Hepatocyte (in vitro differentiated cells): ENCODE measurements at regions not wholly inside any gene's neighbourhood (a gene's known extent, or its start where the extent isn't known, plus 50 kb on each side); places are given as distances from the start of the nearest gene placed in this dataset.
A peak's percentile ranks its signal among the peaks of the same experiment; 100 is the strongest.

Source experiments
- DNase-seq: peaks from one replicate; pipeline ENCODE4 v3.0.0-alpha.2; 2016; ENCODE audit warnings: low spot score
- H2AFZ ChIP-seq: fragments of 200-600 bp; sonication (generic); 2 replicates; pipeline ENCODE4 v1.6.0; 2016; ENCODE audit warnings: antibody characterized with exemption, mild to moderate bottlenecking
- H3K27ac ChIP-seq: fragments of 200-600 bp; sonication (generic); 2 replicates; pipeline ENCODE4 v1.5.1; 2016; ENCODE audit warnings: mild to moderate bottlenecking
- H3K27me3 ChIP-seq: fragments of 200-600 bp; sonication (generic); 2 replicates; pipeline ENCODE4 v1.6.1; 2016
- H3K36me3 ChIP-seq: fragments of 200-600 bp; sonication (generic); replicated peaks from 2 replicates; pipeline ENCODE4 v1.5.1; 2016; ENCODE audit warnings: low read depth; ENCODE audit not compliant: insufficient read depth
- H3K4me1 ChIP-seq: fragments of 200-600 bp; sonication (generic); 2 replicates; pipeline ENCODE4 v1.5.1; 2016; ENCODE audit warnings: mild to moderate bottlenecking, moderate library complexity; ENCODE audit not compliant: insufficient read depth
- H3K4me2 ChIP-seq: fragments of 200-600 bp; sonication (generic); 2 replicates; pipeline ENCODE4 v1.6.0; 2016
- H3K4me3 ChIP-seq: fragments of 200-600 bp; sonication (generic); 2 replicates; pipeline ENCODE4 v1.5.1; 2016; ENCODE audit warnings: mild to moderate bottlenecking
- H3K79me2 ChIP-seq: fragments of 200-600 bp; sonication (generic); 2 replicates; pipeline ENCODE4 v1.6.0; 2017; ENCODE audit warnings: mild to moderate bottlenecking
- H3K9me2 ChIP-seq: fragments of 200-600 bp; sonication (generic); replicated peaks from 2 replicates; pipeline ENCODE4 v1.6.0; 2017; ENCODE audit warnings: mild to moderate bottlenecking; ENCODE audit not compliant: insufficient read depth
- H3K9me3 ChIP-seq: fragments of 200-600 bp; sonication (generic); 2 replicates; pipeline ENCODE4 v1.5.1; 2016; ENCODE audit warnings: low read depth, mild to moderate bottlenecking
- H4K20me1 ChIP-seq: fragments of 200-600 bp; sonication (generic); 2 replicates; pipeline ENCODE4 v1.6.0; 2016; ENCODE audit warnings: mild to moderate bottlenecking; ENCODE audit not compliant: insufficient read depth, poor library complexity, severe bottlenecking
- CTCF ChIP-seq: fragments of 200-600 bp; sonication (generic); IDR thresholded peaks from 2 replicates; pipeline ENCODE4 v1.5.1; 2016; ENCODE audit warnings: antibody characterized with exemption, mild to moderate bottlenecking; ENCODE audit not compliant: poor library complexity
- EZH2 ChIP-seq: fragments of 200-600 bp; sonication (generic); IDR thresholded peaks from 2 replicates; pipeline ENCODE4 v1.6.1; 2016; ENCODE audit warnings: antibody characterized with exemption, mild to moderate bottlenecking, borderline replicate concordance
- EZH2phosphoT487 ChIP-seq: fragments of 200-600 bp; sonication (generic); IDR thresholded peaks from one replicate; pipeline ENCODE4 v1.6.1; 2018; ENCODE audit warnings: antibody characterized with exemption, mild to moderate bottlenecking, low read depth, moderate library complexity; ENCODE audit not compliant: unreplicated experiment, severe bottlenecking
- WGBS: methylation state at CpG from one replicate; pipeline ENCODE4 v1.1.6; 2016; ENCODE audit warnings: low lambda C conversion rate; ENCODE audit errors: missing lambda C conversion rate; 5-methylcytosine and 5-hydroxymethylcytosine counted together

- WGBS, result 76% methylated on average over 6 of the region's 6 CpGs
- Histone ChIP-seq H3K9me3 (no peaks in the 10 kb centered on the region), H3K36me3 (no peaks in the 10 kb centered on the region), H4K20me1 (no peaks in the 10 kb centered on the region), H3K4me1 (no peaks in the 10 kb centered on the region), H3K27me3 (no peaks in the 10 kb centered on the region), H3K27ac (no peak overlapping the region), H3K4me3 (no peak overlapping the region), H3K79me2 (no peaks in the 10 kb centered on the region), H3K9me2 (no peaks in the 10 kb centered on the region), H3K4me2 (no peak overlapping the region), H2AFZ (peak overlapping the region; percentile 30)
- DNase-seq, result no peak
- TF ChIP-seq EZH2, result no peak
- no peak for TF ChIP-seq EZH2phosphoT487
- TF ChIP-seq CTCF, result no peak
Observed at GRCh38 chr5:121182788-121183490, 668.7 kb upstream of the FTMT start.

GRCh38 chr5:121188849-121189248, 662.8 kb upstream of the FTMT start:
- no peak overlapping the region for H3K4me3 ChIP-seq

GRCh38 chr5:121189342-121190305, 662.1 kb upstream of the FTMT start:
- Histone ChIP-seq H4K20me1 (no peaks in the 10 kb centered on the region), H3K4me3 (no peak overlapping the region), H3K27me3 (no peaks in the 10 kb centered on the region), H3K4me1 (no peaks in the 10 kb centered on the region), H3K27ac (no peak overlapping the region), H3K79me2 (no peaks in the 10 kb centered on the region), H2AFZ (no peak overlapping the region), H3K36me3 (no peaks in the 10 kb centered on the region), H3K9me3 (no peaks in the 10 kb centered on the region), H3K9me2 (no peaks in the 10 kb centered on the region), H3K4me2 (no peak overlapping the region)
- WGBS, result 62% methylated on average over 4 of the region's 4 CpGs
- no peak for TF ChIP-seq CTCF
- no peak for TF ChIP-seq EZH2
- no peak for TF ChIP-seq EZH2phosphoT487
- DNase-seq, result peak; percentile 54

More at GRCh38 chr5:121188849-121189248, 662.8 kb upstream of the FTMT start:
- H3K4me1 ChIP-seq, result no peaks in the 10 kb centered on the region
- H3K27me3 ChIP-seq, result no peaks in the 10 kb centered on the region
- no peak for DNase-seq
- no peak overlapping the region for H2AFZ ChIP-seq
- no peaks in the 10 kb centered on the region for H4K20me1 ChIP-seq
- no peaks in the 10 kb centered on the region for H3K79me2 ChIP-seq
- H3K9me2 ChIP-seq, result no peaks in the 10 kb centered on the region
- no peaks in the 10 kb centered on the region for H3K36me3 ChIP-seq
- H3K9me3 ChIP-seq, result no peaks in the 10 kb centered on the region
- no peak overlapping the region for H3K27ac ChIP-seq
- WGBS, result 92% methylated on average over 3 of the region's 3 CpGs
- no peak overlapping the region for H3K4me2 ChIP-seq
- TF ChIP-seq EZH2phosphoT487, result no peak
- no peak for TF ChIP-seq CTCF
- TF ChIP-seq EZH2, result no peak
